Pancreas (tissue), 10 donors: ENCODE measurements at regions not wholly inside any gene's neighbourhood (a gene's known extent, or its start where the extent isn't known, plus 50 kb on each side); places are given as distances from the start of the nearest gene placed in this dataset.

Experiments
- ATAC-seq, 4 donors: fragments of 200-7000 bp; cut with Tn5 transposase; one replicate each; pipeline versions ENCODE4 v1.8.0 to v1.9.1; 2020; ENCODE audit warnings: mild to moderate bottlenecking in 4 of 4, moderate library complexity in 4 of 4
- DNase-seq, 6 donors: peaks; one replicate each; pipeline ENCODE4 v3.0.0-alpha.2; 2020
- FAIRE-seq: peaks from 2 replicates; lab custom pipeline; 2012; peaks lifted over from hg19 to GRCh38; lab: Jason Lieb, UNC
- H3K27ac ChIP-seq, 4 donors: fragments of 200-600 bp; sonication (generic); 1 replicate in 3 of 4; 2 replicates in 1 of 4; pipeline versions ENCODE4 v1.5.0 to v1.8.0; 2020
- H3K27me3 ChIP-seq, 4 donors: fragments of 200-600 bp; one replicate each; pipeline ENCODE4 v1.8.0; 2021
- H3K36me3 ChIP-seq, 3 donors: fragments of 200-600 bp; sonication (generic) in 1 of 3; one replicate each; pipeline versions ENCODE4 v1.5.0 to v1.8.0; 2020 to 2021
- H3K4me1 ChIP-seq, 3 donors: fragments of 200-600 bp; one replicate each; pipeline ENCODE4 v1.8.0; 2021
- H3K4me3 ChIP-seq, 4 donors: fragments of 200-600 bp; sonication (generic) in 2 of 4; one replicate each; pipeline versions ENCODE4 v1.5.0 to v1.8.0; 2020 to 2021
- H3K9me3 ChIP-seq, 4 donors: fragments of 200-600 bp; one replicate each; pipeline ENCODE4 v1.8.0; 2021
- WGBS, 2 donors: extraction: QIAGEN DNeasy Blood & Tissue Kit; methylation state at CpG; one replicate each; pipeline ENCODE4 v1.1.7; 2013; 5-methylcytosine and 5-hydroxymethylcytosine counted together
- intact Hi-C, 3 donors: fragments of 100-400 bp; cut with DNase I; formaldehyde crosslinking; loops; one replicate each; pipeline versions ENCODE4 v1.11.1 to v1.14.2; 2022
- TF ChIP-seq, protein P1 (sequence below), 4 donors: fragments of 200-600 bp; sonication (generic) in 3 of 4; IDR thresholded peaks; one replicate each; pipeline versions ENCODE4 v1.5.0 to v1.8.0; 2021; ENCODE audit warnings: antibody characterized with exemption in 4 of 4
- donor health status: healthy with polysubstance abuse.
- donor health status: DM: no; HTN: no; CAD: no; lungs with moderate emphysema.
- donor health status: DM: no; HTN: no; CAD: no.
- donor health status: control.
- donor health status: control.
- donor health status: Bipolar disorder and iron deficiency.
- donor health status: DM: yes; HTN: yes; CAD: no.
- donor health status: DM: no; HTN: no; CAD: no.
- donor health status: DM: no; HTN: no; CAD: no.
- donor health status: DM: yes; HTN: yes; CAD: no.

GRCh38 chr16:86959091-86959651 is 358.0 kb downstream of the C16orf95 start:
- peaks cover 0 to 5% (median 0%) of the 10 kb centered on the region in 4 donors for H3K27me3 ChIP-seq
- DNase-seq, result no peak
- 18 to 27% methylated on average over 20 of the region's 20 CpGs for WGBS, 2 donors
- H3K27ac ChIP-seq, result no peak overlapping the region
- no peaks in the 10 kb centered on the region for H3K36me3 ChIP-seq
- ATAC-seq, result no peak
- intact Hi-C loops, result no loop called here
- no peaks in the 10 kb centered on the region for H3K4me1 ChIP-seq
- no peak overlapping the region for H3K4me3 ChIP-seq
- no peak for FAIRE-seq
- no peaks in the 10 kb centered on the region for H3K9me3 ChIP-seq
- TF ChIP-seq, protein P1, sequence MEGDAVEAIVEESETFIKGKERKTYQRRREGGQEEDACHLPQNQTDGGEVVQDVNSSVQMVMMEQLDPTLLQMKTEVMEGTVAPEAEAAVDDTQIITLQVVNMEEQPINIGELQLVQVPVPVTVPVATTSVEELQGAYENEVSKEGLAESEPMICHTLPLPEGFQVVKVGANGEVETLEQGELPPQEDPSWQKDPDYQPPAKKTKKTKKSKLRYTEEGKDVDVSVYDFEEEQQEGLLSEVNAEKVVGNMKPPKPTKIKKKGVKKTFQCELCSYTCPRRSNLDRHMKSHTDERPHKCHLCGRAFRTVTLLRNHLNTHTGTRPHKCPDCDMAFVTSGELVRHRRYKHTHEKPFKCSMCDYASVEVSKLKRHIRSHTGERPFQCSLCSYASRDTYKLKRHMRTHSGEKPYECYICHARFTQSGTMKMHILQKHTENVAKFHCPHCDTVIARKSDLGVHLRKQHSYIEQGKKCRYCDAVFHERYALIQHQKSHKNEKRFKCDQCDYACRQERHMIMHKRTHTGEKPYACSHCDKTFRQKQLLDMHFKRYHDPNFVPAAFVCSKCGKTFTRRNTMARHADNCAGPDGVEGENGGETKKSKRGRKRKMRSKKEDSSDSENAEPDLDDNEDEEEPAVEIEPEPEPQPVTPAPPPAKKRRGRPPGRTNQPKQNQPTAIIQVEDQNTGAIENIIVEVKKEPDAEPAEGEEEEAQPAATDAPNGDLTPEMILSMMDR (IDR thresholded peaks at IDR 0.05), result no peak

- FAIRE-seq (no peak), DNase-seq (no peak), ATAC-seq (no peak)
- Histone ChIP-seq H3K27me3 (peaks cover 0 to 5% (median 0%) of the 10 kb centered on the region in 4 donors), H3K36me3 (no peaks in the 10 kb centered on the region), H3K4me3 (no peak overlapping the region), H3K9me3 (no peaks in the 10 kb centered on the region), H3K27ac (no peak overlapping the region), H3K4me1 (no peaks in the 10 kb centered on the region)
- 44 to 56% methylated on average over 3 of the region's 3 CpGs for WGBS, 2 donors
- intact Hi-C loops, result no loop called here
- TF ChIP-seq, protein P1 (IDR thresholded peaks at IDR 0.05), result no peak
Measured at GRCh38 chr16:86959729-86960128, 357.5 kb downstream of the C16orf95 start.

DNA sequence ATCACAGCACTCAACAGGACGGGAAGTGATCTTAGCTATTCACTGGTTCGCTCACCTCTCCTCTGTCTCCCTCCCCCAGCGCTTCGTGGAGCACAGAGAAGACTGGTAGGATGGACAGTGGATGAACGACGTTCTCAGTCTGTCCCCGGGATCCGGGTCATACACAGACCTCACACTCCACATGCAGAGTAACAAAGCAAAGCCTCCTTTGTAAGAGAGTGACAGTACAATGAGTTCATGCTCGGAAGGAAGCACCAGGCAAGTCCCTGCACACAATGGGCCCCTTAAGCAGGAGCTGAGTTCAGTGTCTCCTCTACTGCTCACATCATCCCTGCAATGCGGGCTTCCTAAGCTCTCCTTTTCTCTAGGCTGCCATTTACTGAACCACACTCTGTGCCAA is 356.9 kb downstream of the C16orf95 start:
- DNase-seq (no peak), ATAC-seq (no peak), FAIRE-seq (no peak)
- Histone ChIP-seq H3K27ac (no peak overlapping the region), H3K36me3 (no peaks in the 10 kb centered on the region), H3K4me1 (no peaks in the 10 kb centered on the region), H3K27me3 (peaks cover 0 to 5% (median 0%) of the 10 kb centered on the region in 4 donors), H3K4me3 (no peak overlapping the region), H3K9me3 (no peaks in the 10 kb centered on the region)
- WGBS, 2 donors, result 34 to 56% methylated on average over 10 of the region's 10 CpGs
- TF ChIP-seq, protein P1 (IDR thresholded peaks at IDR 0.05), result no peak
- intact Hi-C loops, result no loop called here

DNA sequence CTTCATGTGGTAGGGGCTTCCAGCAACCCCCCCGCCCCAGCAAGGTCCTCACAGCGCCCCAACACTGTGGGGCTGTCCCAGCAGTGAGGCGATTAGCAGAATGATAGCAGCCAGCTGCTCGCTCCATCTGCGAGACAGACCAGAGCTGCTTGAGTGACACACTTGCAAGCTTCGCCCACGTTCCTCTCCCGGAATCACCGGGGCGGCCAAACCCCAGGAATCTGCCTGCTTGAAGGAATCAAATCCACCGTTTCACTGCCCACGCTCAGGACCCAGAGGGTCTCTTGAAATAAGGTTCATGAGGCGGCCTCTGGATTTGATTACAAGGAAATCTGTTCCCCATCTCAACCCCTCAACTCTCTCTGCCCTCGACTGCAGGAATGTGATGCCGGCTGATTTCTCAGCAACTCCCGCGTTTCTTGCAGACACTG is 356.0 kb downstream of the C16orf95 start:
- no peak overlapping the region for H3K4me3 ChIP-seq
- peaks cover 0 to 5% (median 0%) of the 10 kb centered on the region in 4 donors for H3K27me3 ChIP-seq
- TF ChIP-seq, protein P1 (IDR thresholded peaks at IDR 0.05), result no peak
- no peaks in the 10 kb centered on the region for H3K36me3 ChIP-seq
- no peak for FAIRE-seq
- no peak for ATAC-seq
- no peaks in the 10 kb centered on the region for H3K4me1 ChIP-seq
- 60 to 72% methylated on average over 17 of the region's 17 CpGs for WGBS, 2 donors
- H3K9me3 ChIP-seq, result no peaks in the 10 kb centered on the region
- intact Hi-C loops, result no loop called here
- no peak overlapping the region for H3K27ac ChIP-seq
- no peak for DNase-seq

- Histone ChIP-seq H3K4me3 (no peak overlapping the region), H3K9me3 (no peaks in the 10 kb centered on the region), H3K27ac (no peak overlapping the region), H3K4me1 (no peaks in the 10 kb centered on the region), H3K27me3 (peaks cover 0 to 5% (median 0%) of the 10 kb centered on the region in 4 donors), H3K36me3 (no peaks in the 10 kb centered on the region)
- TF ChIP-seq, protein P1 (IDR thresholded peaks at IDR 0.05), result no peak
- 57 to 72% methylated on average over 7 of the region's 7 CpGs for WGBS, 2 donors
- intact Hi-C loops, result no loop called here
- no peak for DNase-seq
- ATAC-seq, result no peak
- no peak for FAIRE-seq
Measured at GRCh38 chr16:86962259-86962658, 354.9 kb downstream of the C16orf95 start.
